ENCODE measurements at regions not wholly inside any gene's neighbourhood (a gene's known extent, or its start where the extent isn't known, plus 50 kb on each side); places are given as distances from the start of the nearest gene placed in this dataset.

DNA sequence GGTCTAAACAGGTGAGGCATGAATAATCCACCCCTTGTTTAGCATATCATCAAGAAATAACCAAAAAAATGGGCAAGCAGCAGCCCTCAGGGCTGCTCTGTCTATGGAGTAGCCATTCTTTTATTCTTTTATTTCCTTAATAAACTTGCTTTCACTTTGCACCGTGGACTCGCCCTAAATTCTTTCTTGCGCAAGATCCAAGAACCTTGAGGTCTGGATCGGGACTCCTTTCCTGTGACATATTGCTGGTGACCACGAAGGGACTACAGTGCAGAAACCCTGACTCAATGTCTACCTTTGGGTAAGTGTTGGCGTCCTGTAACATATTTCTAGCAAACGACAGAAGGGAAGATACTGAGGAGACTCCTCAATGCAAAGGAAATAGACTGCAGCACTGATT is 1099.2 kb downstream of the FAM181B start:
- TF ChIP-seq RARB (CRISPR knock-in tag; IDR thresholded peaks at IDR 0.05) (no peak), CSDC2 (CRISPR knock-in tag; IDR thresholded peaks at IDR 0.05) (no peak)

All from SK-N-SH treated with all-trans-retinoic acid at 6 μM for 48 hours (cell line).